ENCODE measurements at regions not wholly inside any gene's neighbourhood (a gene's known extent, or its start where the extent isn't known, plus 50 kb on each side); places are given as distances from the start of the nearest gene placed in this dataset.
"Not testable (repeated sequence)": the region's sequence is repeated elsewhere in the genome, so short reads cannot be mapped to it uniquely, and the experiment has no call there.

DNA sequence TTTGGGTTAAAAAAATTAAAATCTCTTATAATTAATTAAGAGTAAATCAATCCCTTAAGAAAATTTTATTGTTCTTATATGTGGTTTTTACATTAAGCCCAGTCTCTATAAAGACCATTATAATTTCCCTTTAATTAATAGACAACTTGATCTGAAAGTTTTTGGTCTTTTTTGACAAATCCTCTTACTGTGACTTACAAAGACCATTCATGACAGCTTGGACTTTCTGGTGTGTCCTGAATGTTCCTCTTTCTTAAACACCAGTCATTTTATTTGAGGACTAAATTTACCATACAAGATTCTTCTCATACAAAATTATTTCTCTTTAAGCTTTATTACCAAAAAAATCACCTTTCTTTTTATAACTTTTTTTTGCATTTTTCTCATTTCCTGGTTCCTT is 368.3 kb downstream of the ADGRD1 start:
- DNase-seq: no peak

DNA sequence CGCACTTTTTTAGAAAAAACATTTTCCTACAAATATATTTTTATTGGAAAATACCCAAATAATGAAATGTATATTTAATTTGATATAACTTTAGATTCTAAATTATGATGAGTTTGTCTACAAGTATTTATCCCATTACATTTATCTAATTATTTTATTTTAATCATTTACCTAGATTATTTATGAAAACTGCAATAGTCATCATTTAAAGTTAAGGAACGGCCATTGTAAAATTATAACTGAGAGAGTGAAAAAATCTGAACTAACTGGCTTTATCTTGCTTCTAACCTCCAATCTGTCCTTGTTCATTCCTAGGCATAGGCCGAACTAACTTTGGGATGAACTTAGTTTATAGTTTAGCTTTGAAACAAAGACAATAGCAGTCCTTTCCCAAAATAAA is 368.8 kb downstream of the ADGRD1 start:
- not testable (repeated sequence) for DNase-seq

DNA sequence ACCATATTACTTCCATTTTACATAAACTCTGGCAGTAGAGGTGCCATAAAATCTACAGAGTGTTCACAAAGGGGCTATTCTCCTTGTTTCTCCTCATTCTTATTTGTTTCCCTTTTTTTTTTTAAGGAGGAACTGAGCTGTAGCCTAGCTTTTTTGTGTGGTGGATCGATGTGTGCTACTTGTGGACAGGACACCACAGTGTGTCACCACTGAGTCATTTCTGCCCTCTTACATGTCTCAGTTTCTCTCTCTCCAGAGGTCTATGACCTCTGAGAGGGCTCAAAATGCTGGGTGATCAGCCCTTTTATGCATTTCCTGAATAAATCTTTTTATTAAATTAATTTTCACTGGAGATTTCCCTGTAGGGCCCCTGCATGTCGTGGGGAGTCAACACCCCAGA is 370.2 kb downstream of the ADGRD1 start:
- no peak for DNase-seq

DNA sequence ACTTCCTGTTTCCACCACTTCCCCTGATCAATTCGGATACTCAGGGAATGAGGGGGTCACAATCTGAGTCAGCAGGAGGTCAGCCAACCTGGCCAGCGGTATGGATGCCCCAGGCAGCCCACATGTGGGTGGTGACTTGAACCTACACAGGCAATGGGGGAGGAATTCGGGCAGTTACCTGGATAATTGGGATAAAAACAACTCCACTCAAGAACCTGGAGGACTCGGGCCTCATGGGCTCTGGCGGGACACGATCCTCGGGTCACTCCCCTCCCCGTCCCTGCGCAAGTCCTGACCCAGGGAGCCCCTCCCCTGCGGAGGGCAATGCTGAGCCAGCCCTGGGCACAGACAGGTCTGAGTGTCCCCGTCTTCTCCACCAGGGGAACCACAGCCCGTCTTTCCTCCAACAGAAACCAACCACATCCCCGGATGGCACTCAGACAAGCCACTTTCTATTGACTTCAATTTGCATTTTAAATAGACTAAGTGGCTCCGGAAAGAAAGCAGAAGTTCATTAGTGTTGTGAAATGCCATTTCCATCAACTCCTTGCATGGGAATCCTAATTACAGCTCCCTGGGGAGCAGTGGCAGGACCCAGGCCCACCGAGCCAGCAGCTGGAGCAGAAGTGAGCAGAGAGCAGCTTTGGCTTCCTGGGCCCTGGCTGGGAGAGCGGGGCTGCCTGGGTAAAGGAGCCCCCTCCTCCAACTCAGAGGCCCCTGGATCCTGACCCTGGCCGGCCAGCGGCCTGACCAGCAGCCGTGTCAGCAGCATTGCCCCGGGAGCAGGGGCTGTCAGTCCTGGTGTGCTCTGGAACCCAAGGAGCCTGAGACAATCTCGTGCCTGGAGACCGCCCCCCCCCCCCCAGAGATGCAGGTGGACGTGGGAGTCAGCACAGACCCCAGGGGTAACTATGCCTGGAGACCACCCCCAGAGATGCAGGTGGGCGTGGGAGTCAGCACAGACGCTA is 374.1 kb downstream of the ADGRD1 start:
- no peak for DNase-seq

DNA sequence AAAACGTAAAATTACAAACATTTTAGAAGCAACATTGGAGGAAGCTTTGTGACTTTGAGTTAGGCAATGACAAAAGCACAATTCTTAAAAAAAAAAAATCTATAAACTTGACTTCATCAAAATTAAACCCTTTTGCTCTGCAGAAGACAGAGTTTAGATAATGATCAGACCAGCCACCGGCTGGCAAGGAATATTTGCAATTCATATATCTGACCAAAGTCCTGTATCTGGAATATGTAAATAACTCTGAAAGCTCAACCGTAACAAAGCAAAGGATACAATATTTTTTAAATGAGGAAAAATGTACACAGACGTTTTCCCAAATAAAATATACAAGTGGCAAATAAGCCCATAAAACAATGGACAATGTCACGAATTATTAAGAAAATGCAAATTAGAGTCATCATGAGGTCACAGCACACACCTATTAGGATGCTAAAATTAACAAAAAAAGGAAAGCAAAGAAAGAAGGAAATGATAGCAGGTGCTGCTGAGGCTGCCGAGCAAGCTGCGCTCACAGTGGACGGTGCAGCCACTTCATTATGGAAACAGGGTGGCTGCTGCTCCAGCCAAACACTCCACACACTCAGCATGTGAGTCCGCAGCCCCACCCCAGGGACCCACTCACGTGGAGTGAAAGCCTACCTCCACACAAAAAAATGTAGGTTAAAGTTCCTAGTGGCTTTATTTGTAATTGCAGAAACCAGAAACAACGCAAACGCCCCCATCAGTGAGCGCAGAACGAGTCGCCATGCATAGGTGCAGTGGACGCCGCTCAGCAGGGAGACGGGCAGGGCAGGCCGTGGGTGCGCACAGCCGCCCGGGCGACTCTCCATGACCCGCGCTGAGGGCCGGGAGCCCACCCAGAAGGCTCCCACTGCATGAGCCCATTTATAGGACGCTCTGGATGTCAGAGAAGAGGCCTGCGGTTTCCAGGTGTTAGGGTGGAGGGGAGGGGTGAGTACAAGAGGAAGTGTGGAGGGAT is 375.4 kb downstream of the ADGRD1 start:
- not testable (repeated sequence) for DNase-seq

DNA sequence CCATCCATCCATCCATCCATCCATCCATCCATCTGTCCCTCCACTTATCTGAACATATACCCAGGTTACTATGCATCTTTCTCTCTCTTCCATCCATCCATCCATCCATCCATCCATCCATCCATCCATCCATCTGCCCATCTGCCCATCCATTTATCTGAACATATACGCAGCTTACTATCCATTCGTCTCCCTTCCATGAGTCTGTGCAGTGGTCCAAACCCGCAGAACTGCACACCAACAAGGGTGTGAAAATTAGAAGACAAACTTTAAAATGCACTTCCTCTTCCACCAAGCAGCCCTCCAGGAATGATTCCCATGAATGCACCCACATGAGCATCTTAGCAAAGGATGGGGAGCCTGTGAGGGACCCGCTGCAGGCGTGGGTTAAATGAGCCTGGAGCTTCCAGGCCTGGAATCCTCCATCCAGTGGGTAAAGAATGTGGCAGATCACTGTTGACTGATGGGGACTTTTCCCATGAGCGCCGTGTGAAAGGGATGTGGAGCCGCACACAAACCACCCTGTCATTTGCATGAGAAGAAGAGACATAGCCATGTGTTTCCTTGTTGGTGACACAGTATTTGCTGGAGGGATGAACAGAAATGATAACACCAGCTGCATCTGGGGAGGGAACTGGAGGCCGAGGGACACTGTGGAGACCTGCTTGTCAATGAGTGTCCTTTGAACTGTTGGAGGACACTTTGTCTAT is 376.6 kb downstream of the ADGRD1 start:
- DNase-seq: no peak

DNA sequence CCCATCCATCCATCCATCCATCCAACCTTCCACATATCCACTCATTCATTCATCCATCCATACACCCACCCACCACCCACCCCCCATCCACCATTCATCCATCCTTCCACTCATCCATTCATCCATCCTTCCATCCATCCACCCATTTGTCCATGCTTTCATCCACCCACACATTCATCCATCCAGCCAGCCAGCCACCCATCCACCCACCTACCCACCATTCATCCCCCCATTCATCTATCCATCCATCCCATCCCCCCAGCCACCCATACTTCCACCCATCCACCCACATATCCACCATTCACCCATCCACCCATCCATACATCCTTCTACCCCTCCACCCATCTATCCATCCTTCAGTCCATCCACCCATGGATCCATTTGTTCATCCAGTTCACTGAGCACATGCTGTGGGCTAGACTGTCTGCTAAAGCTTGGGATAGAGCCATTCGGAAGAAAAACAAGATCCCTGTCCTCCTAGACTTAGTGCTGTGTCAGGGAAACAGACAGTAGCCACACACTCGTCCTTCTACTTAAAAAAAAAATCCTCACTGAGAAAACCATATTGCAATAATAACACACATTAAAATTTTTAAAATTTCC is 377.5 kb downstream of the ADGRD1 start:
- DNase-seq: no peak

DNA sequence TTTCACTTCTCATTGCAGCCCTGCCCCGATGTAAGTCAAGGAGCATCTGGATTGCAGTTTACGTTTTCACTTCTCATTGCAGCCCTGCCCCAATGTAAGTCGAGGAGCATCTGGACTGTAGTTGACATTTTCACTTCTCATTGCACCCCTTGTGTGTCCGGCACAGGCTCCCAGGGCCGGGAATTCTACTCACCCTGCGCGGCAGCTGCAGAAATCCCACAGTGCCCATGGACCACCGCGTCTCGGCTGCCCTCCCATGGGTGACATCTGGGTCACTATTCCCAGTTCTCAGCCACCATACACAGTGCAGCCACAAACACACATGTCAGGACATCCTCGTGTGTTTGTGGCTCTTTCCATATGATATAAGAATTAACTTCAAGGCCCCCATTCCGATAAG is 378.5 kb downstream of the ADGRD1 start:
- DNase-seq: no peak

DNA sequence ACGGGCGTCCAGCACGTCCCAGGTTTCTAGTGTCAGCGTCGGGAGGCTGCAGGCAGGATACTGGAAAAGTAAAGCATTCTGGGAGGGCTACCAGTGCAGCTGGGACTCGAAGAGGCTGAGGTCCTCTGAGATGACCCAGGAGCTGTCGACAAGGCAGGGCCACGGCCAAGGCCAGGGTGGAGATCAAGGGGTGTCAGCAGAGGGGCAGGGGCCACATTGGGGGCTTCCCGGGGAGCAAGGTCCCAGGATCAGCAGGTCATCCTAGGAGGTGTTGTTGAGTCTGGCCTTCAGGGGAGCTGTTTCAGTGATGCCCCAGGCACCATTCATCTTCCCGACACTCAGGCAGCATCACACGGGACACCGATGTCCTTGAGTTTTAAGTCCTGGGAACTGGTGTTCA is 377.8 kb upstream of the SFSWAP start:
- DNase-seq: no peak

DNA sequence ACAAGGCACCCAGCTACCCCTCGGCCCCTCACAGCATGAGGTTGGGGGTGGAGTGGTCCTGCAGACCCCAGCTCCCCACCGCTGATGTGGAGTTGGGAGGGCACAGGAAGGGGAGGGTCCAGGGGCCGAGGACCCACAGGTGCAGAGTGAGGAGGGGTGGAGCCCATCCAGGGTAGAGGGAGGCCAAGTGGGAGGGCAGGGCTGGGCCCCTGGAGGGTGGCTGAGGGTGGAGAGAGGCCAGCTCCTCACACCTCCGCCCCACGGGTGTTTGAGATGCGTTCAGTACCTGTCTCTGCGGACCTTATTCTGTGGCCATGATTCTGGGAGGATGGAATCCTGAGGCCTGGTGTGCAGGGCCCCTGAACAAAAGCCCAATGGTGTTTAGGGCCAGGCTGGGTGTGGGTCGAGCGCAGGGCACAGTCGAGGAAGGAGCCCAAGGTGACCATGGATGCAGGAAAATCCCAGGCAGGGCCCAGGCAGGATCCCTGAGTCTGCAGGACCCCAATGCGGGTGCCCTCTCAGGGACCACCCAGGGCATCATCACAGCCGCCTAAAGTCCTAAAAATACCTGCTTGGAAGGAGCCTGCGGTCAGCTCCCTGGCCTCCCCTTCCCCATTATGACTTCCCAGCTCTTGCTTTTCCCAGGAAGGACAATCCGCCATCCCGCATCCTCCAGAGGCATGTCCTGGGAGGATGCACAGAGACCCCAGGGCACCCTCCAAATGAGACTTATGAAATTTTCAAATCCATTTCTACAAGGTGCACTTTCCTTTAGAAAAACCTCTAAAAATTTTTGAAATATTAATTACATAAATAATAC is 377.1 kb upstream of the SFSWAP start:
- DNase-seq: peak; percentile 29

DNA sequence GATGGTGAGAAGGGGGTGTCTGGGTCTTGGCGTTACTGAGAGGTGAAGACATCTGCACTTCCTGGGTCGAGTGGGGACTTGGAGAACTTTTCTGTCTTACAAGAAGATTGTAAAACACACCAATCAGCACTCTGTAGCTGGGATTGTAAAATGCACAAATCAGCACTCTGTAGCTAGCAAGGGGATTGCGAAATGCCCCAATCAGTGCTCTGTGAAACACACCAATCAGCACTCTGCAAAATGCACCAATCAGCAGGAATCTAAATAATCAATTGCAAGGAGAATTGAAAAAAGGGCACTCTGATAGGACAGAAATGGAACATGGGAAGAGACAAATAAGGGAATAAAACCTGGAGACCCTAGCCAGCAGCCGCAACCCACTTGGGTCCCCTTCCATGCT is 376.1 kb upstream of the SFSWAP start:
- no peak for DNase-seq

DNA sequence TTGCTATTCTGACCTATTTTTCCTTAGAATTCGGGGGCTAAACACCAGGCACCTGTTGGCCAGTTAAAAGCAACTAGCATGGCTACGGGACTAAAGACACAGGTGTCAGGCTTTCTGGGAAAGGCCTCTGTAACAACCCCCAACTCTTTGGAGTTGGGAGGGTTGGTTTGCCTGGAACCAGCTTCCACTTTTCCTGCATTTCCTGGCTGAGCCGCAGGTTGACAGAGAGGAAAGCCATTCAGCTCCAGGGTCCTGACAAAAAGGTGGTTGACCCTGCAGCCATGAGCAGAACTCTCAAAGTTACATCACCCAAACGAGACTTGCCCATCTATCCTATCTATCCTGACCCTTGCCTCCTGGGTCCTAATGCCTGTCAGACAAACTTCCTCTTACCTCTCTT is 375.4 kb upstream of the SFSWAP start:
- DNase-seq: no peak

DNA sequence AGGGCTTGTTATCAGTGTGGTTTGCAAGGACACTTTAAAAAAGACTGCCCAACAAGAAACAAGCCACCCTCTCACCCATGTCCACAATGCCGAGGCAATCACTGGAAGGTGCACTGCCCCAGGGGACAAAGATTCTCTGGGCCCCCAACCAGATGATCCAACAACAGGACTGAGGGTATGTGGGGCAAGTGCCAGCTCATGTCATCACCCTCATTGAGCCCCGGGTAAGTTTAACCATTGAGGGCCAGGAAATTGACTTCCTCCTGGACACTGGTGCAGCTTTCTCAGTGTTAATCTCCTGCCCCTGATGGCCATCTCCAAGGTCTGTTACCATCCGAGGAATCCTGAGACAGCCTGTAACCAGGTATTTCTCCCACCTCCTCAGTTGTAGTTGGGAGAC is 373.0 kb upstream of the SFSWAP start:
- DNase-seq: not testable (repeated sequence)

DNA sequence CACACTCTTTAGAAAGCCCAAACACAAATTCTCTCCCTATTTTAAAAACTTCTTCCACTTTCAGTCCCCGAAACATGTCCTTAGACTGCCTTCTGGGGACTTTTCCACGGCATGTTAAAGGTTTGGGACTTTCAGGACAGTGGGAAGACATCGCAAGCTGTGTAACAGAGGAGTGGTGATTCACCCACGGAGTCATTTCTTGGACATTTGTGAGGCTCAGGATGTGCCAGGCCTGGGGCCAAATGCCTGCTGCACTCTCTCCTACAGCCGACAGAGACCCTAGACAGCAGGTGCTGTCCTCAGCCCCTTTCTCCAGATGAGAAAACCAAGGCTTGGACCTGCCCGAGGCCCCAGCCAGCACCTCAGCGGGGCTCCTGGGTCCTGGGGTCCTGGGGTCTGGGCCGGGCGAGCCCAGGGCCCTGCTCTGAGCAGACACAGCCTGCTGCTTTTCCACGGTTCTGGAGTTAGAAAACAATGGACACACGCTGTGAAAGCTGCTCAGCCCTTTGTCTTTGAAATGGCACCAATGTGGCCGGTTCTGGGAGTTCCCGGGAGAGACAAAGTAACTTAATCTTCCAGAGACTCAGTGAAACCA is 370.2 kb upstream of the SFSWAP start:
- DNase-seq: no peak

DNA sequence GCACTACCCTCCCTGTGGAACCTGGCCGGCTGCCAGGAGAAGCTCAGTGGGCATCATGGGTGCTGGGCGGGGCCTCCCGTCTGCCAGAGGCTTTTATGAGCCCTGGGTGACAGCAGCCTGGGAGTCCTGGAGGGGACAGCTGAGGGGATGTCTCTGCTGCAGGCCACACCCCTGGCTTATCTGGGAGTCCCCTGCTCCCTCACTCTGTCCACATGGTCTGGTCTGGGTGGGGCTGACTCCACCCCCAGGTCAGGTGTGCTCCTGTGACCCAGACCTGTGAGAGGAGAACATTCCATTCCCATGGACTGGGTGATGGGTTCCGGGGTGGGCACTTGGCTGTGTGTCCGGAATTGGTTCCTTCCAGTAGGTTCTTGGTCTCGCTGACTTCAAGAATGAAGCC is 369.3 kb upstream of the SFSWAP start:
- DNase-seq: not testable (repeated sequence)

DNA sequence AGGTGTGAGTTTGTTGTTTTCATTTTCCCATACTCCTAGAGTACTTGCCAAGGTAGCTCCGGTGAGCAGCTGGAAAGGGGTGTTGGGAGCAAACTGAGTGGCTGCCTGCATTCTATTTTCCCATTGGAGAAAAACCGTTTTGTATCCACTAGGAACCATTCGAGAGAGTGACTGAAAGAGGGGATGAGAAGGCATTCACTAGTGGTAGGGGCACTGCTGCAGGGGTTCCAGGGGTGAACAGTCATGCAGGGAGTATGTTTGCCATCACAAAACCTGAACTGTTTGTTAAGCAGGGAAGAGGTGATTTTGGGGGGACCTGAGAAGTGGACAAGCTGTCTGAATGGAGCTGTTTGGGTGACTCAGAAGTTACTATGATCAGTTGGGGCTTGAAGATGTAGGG is 367.5 kb upstream of the SFSWAP start:
- not testable (repeated sequence) for DNase-seq

DNA sequence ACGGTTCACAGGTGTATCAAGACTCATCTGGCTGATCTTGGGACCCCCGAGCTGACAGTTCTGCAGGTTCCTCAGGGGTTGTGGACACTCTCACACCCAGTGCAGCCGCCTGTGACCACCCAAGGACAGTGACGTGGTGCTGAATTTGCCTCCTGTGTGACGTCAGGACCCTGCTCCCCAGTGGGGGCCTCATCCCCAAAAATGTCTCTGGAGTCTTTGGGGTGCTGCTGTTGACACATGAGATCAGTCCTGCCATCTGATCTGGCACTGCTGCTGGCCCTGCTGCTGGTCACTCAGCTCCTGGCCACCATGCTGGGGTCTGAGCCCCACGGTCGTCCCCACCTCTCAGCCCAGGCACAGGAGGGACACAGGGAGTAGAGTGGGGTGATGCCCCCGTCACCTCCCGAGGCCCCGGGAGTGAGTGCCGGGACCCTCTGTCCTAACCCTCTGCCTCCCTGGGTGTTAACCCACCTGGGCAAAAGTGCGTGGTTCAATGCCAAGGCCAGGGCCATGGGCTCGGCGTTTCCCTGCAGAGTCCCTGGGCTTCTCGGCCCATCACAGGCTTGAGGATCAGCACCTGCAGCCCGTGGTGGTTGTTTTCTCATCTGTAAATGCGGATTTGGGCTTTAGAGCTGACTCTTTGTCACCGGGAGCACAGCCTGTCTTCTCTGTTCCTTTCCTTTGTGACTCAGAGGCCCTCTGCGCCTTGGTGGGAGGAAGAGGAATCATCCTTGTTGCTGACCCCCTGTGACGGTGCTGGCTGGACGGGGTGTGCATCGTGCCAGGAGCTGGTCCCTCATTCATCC is 366.0 kb upstream of the SFSWAP start:
- peak; percentile 42 for DNase-seq

DNA sequence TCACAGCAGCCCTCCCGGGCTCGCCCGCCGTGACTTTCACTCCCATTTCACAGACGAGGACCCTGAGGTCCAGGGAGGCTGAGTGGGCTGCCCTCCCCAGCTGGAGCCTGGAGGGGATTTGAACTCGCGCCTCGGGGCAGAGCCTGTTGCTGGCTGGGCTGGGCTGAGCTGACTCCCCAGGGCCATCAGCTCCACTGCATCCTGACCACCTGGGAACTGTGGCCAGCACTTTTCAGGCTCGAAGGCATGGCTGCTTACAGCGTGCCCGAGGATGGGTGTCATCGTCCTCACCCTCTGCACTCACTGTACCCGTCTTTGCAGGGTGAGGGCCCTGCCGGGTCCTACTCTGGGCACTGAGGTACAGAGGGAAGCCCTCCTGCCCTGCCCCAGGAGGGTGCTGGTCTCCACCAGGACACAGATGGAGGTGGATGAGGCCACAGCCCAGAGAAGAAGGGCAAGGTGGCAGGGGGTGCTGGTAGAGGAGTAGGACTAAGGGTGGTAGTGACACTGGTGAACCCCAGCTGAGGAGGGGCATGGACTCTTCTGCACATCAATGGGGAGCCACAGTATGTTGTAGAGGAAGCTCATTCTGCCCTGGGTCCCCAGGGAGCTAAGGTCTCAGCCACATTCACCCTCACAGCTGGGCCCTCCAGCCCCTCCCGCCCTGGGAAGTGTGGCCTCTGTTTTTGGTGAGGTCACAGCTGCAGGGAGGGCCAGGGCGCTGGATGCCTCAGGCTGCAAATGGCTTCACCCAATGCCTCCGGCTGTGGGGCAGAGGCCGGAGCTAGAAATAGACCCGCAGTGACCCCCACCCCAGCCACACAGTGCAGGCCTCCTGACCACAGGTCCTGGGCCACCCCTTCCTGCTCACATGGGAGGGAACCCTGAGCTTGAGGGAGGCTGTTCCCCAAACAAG is 365.1 kb upstream of the SFSWAP start:
- peak; percentile 53 for DNase-seq
